ENCODE measurements at regions not wholly inside any gene's neighbourhood (a gene's known extent, or its start where the extent isn't known, plus 50 kb on each side); places are given as distances from the start of the nearest gene placed in this dataset.

GRCh38 chr2:238703436-238703835 lies 144.4 kb upstream of the TWIST2 start:
- Histone ChIP-seq H3K27me3 (ENCODE audit: control insufficient read depth in 4 of 4, insufficient read depth in 4 of 4, low read length in 3 of 4) (no peaks in the 10 kb centered on the region), H3K4me3 (ENCODE audit: low read depth in 1 of 3, low read length in 3 of 3) (no peak overlapping the region), H3K9me3 (ENCODE audit: control insufficient read depth in 4 of 4, low read length in 3 of 4) (no peaks in the 10 kb centered on the region), H3K9ac (ENCODE audit: low read depth in 1 of 2, low read length in 2 of 2) (no peak overlapping the region), H3K27ac (ENCODE audit: low read depth in 1 of 2, low read length in 2 of 2) (no peak overlapping the region), H3K36me3 (ENCODE audit: control insufficient read depth in 4 of 4, insufficient read depth in 3 of 4, low read depth in 1 of 4, low read length in 3 of 4) (no peaks in the 10 kb centered on the region), H3K4me1 (ENCODE audit: control insufficient read depth in 4 of 4, insufficient read depth in 4 of 4, low read length in 3 of 4) (peaks cover 0 to 4% (median 1%) of the 10 kb centered on the region in 4 donors)
- no peak for DNase-seq (ENCODE audit: low spot score)
- TF ChIP-seq CTCF (IDR thresholded peaks at IDR 0.05; ENCODE audit: low read depth, low read length, missing input control) = no peak
- no peak for TF ChIP-seq JUND (IDR thresholded peaks at IDR 0.05)
- TF ChIP-seq FOXA1 (IDR thresholded peaks at IDR 0.05) = no peak
- no peak for TF ChIP-seq HNF4G (IDR thresholded peaks at IDR 0.05)
- TF ChIP-seq RXRA (IDR thresholded peaks at IDR 0.05) = no peak
- TF ChIP-seq ATF3 (IDR thresholded peaks at IDR 0.05) = no peak
- TF ChIP-seq REST (IDR thresholded peaks at IDR 0.05) = no peak
- TF ChIP-seq FOXA2 (IDR thresholded peaks at IDR 0.05) = no peak
- no peak for TF ChIP-seq TAF1 (conservative IDR thresholded peaks at IDR 0.05)
- no peak for TF ChIP-seq YY1 (IDR thresholded peaks at IDR 0.05)
- no peak for TF ChIP-seq ZBTB33 (IDR thresholded peaks at IDR 0.05)
- TF ChIP-seq GABPA (IDR thresholded peaks at IDR 0.05 in 1 of 2, conservative IDR thresholded peaks at IDR 0.05 in 1 of 2) = no peak
- 94% methylated on average over 9 of the region's 9 CpGs for WGBS

GRCh38 chr2:238704471-238705225 lies 143.2 kb upstream of the TWIST2 start:
- H3K9me3 ChIP-seq (ENCODE audit: control insufficient read depth in 4 of 4, low read length in 3 of 4) = no peaks in the 10 kb centered on the region
- 81% methylated on average over 11 of the region's 11 CpGs for WGBS
- TF ChIP-seq YY1 (IDR thresholded peaks at IDR 0.05) (no peak), JUND (IDR thresholded peaks at IDR 0.05) (no peak), EGR1 (IDR thresholded peaks at IDR 0.05; ENCODE audit: low read depth in 2 of 2) (no peak), SP1 (IDR thresholded peaks at IDR 0.05) (no peak), MAX (IDR thresholded peaks at IDR 0.05) (no peak), FOXA1 (IDR thresholded peaks at IDR 0.05) (no peak), ZBTB33 (IDR thresholded peaks at IDR 0.05) (no peak), ATF3 (IDR thresholded peaks at IDR 0.05) (no peak), TAF1 (conservative IDR thresholded peaks at IDR 0.05) (no peak), HNF4A (conservative IDR thresholded peaks at IDR 0.05) (no peak), GABPA (IDR thresholded peaks at IDR 0.05 in 1 of 2, conservative IDR thresholded peaks at IDR 0.05 in 1 of 2) (no peak), RAD21 (IDR thresholded peaks at IDR 0.05) (no peak), CTCF (IDR thresholded peaks at IDR 0.05; ENCODE audit: low read depth, low read length, missing input control) (no peak), FOXA2 (IDR thresholded peaks at IDR 0.05) (no peak), NR2F2 (IDR thresholded peaks at IDR 0.05) (no peak)

More at GRCh38 chr2:238704471-238705225, 143.2 kb upstream of the TWIST2 start:
- DNase-seq (ENCODE audit: low spot score) = peak; percentile 19
- no peaks in the 10 kb centered on the region for H3K36me3 ChIP-seq (ENCODE audit: control insufficient read depth in 4 of 4, insufficient read depth in 3 of 4, low read depth in 1 of 4, low read length in 3 of 4)
- H3K27ac ChIP-seq (ENCODE audit: low read depth in 1 of 2, low read length in 2 of 2) = no peak overlapping the region
- H3K4me3 ChIP-seq (ENCODE audit: low read depth in 1 of 3, low read length in 3 of 3) = no peak overlapping the region
- no peaks in the 10 kb centered on the region for H3K27me3 ChIP-seq (ENCODE audit: control insufficient read depth in 4 of 4, insufficient read depth in 4 of 4, low read length in 3 of 4)
- H3K9ac ChIP-seq (ENCODE audit: low read depth in 1 of 2, low read length in 2 of 2) = no peak overlapping the region
- peaks cover 0 to 4% (median 1%) of the 10 kb centered on the region in 4 donors for H3K4me1 ChIP-seq (ENCODE audit: control insufficient read depth in 4 of 4, insufficient read depth in 4 of 4, low read length in 3 of 4)
